ENCODE measurements at regions not wholly inside any gene's neighbourhood (a gene's known extent, or its start where the extent isn't known, plus 50 kb on each side); places are given as distances from the start of the nearest gene placed in this dataset.

DNA sequence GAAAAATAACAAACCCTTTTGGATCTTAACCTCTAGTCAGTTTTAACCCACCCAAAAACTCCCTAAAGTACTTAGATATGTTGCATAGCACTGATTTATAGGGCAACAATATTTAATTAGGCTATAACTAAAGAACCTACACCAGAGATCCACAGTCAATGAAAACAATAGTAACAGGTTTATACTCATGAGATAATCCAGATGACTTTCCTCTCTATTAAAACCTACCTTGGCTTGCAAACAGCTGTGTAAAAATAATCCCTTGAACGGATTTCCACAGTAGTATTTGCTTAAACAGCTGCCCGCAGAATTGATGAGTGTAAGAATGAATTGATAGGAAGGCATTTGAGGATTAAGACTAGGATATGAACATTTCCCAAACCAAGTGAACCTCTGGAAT, 104.3 kb upstream of the PTPRR start:
- Histone ChIP-seq H3K79me2 (ENCODE audit: insufficient read depth, low read length) (no peaks in the 10 kb centered on the region), H3K4me3 (replicated peaks in 1 of 3; ENCODE audit: insufficient read depth in 1 of 3, low read depth in 2 of 3, low read length in 3 of 3) (no peak overlapping the region), H3K36me3 (replicated peaks in 1 of 2; ENCODE audit: control insufficient read depth in 1 of 2, insufficient read depth in 2 of 2, low read length in 2 of 2) (no peaks in the 10 kb centered on the region), H3K27ac (ENCODE audit: extremely low read length, insufficient read depth, low read length) (no peak overlapping the region), H2AFZ (ENCODE audit: low read length) (no peak overlapping the region), H3K9ac (ENCODE audit: insufficient read depth, low read depth, low read length) (no peak overlapping the region), H4K20me1 (ENCODE audit: insufficient read depth, low read length) (no peaks in the 10 kb centered on the region), H3K9me3 (ENCODE audit: low read length) (no peaks in the 10 kb centered on the region), H3K4me2 (ENCODE audit: low read depth, low read length) (no peak overlapping the region), H3K27me3 (ENCODE audit: control insufficient read depth in 1 of 2, insufficient read depth in 2 of 2, low read length in 2 of 2) (no peaks in the 10 kb centered on the region; a peak in 1 of 5 replicates), H3K4me1 (ENCODE audit: insufficient read depth, low read length) (no peaks in the 10 kb centered on the region)
- DNase-seq (ENCODE audit: low spot score), result no peak
- BruUV-seq (replicated peaks), result no TSS peak
- no peak for ATAC-seq
- intact Hi-C loops (cut with micrococcal nuclease; ENCODE audit: unreplicated experiment) (no loop called here), in situ Hi-C loops (cut with HindIII; ENCODE audit: extremely low pct_ligation_motif_present, low pct_unique_long_range_greater_than_20kb) (loop anchor here (25.0 kb wide), 1 partner anchor 288 kb away; no protein-coding TSS in a partner anchor)
- WGBS (ENCODE audit: low lambda C conversion rate), result 54% methylated on average over 2 of the region's 2 CpGs
- ChIA-PET CTCF (ENCODE audit: low intra/inter-chr PET ratio, low total read pairs) (no interaction called here), POLR2A (no interaction called here)
- TF ChIP-seq RFXAP (CRISPR knock-in tag; IDR thresholded peaks at IDR 0.05; ENCODE audit: borderline replicate concordance), result no peak
- TF ChIP-seq ZSCAN31 (CRISPR knock-in tag; IDR thresholded peaks at IDR 0.05; ENCODE audit: low read depth), result no peak
- no peak for TF ChIP-seq ZNF430 (CRISPR knock-in tag; IDR thresholded peaks at IDR 0.05)
- TF ChIP-seq, protein P1, sequence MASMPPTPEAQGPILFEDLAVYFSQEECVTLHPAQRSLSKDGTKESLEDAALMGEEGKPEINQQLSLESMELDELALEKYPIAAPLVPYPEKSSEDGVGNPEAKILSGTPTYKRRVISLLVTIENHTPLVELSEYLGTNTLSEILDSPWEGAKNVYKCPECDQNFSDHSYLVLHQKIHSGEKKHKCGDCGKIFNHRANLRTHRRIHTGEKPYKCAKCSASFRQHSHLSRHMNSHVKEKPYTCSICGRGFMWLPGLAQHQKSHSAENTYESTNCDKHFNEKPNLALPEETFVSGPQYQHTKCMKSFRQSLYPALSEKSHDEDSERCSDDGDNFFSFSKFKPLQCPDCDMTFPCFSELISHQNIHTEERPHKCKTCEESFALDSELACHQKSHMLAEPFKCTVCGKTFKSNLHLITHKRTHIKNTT (CRISPR knock-in tag; IDR thresholded peaks at IDR 0.05), result no peak
- no peak for TF ChIP-seq ZNF609 (CRISPR knock-in tag; IDR thresholded peaks at IDR 0.05; ENCODE audit: borderline replicate concordance)
- no peak for TF ChIP-seq ZNF431 (CRISPR knock-in tag; IDR thresholded peaks at IDR 0.05; ENCODE audit: borderline replicate concordance, low read depth)
- no peak for TF ChIP-seq ARID3A (IDR thresholded peaks at IDR 0.05; ENCODE audit: low read depth, low read length)
- TF ChIP-seq NFRKB (IDR thresholded peaks at IDR 0.05), result no peak
- no peak for TF ChIP-seq ZNF607 (CRISPR knock-in tag; IDR thresholded peaks at IDR 0.05; ENCODE audit: borderline replicate concordance)
- no peak for TF ChIP-seq CSRNP2 (CRISPR knock-in tag; conservative IDR thresholded peaks at IDR 0.05; ENCODE audit: low read depth)
- FAIRE-seq, result no peak
